Panc1 (cell line): ENCODE measurements at regions not wholly inside any gene's neighbourhood (a gene's known extent, or its start where the extent isn't known, plus 50 kb on each side); places are given as distances from the start of the nearest gene placed in this dataset.

Source experiments
- ATAC-seq: fragments of 200-7000 bp; cut with Tn5 transposase; 2 replicates; pipeline ENCODE4 v1.9.1; 2020; ENCODE audit warnings: mild to moderate bottlenecking, moderate library complexity
- BruUV-seq: library from RNA; stranded (reverse); fragments of 400-500 nt; replicated peaks from 2 replicates; lab custom pipeline; 2021; lab: Mats Ljungman, UMichigan
- CTCF ChIA-PET: fragments of 300-600 bp; sonication (Branson Sonifier 250); formaldehyde crosslinking; loops from one replicate; lab custom pipeline; 2022; ENCODE audit warnings: antibody characterized with exemption; lab: Charles Lee
- POLR2A ChIA-PET: fragments of 300-600 bp; sonication (Branson Sonifier 250); formaldehyde crosslinking; loops from one replicate; lab custom pipeline; 2022; ENCODE audit warnings: antibody characterized with exemption; lab: Charles Lee
- DNase-seq: peaks from one replicate; pipeline ENCODE4 v3.0.0-alpha.2; 2010; ENCODE audit warnings: low read depth, low spot score
- H3K27ac ChIP-seq: 2 replicates; pipeline ENCODE4 v1.5.1; 2011; ENCODE audit warnings: mild to moderate bottlenecking, low read length, inconsistent platforms
- H3K27me3 ChIP-seq: fragments of 200-500 bp; sonication (Bioruptor generic); 2 replicates; pipeline ENCODE4 v1.6.0; 2014; ENCODE audit warnings: low read length, inconsistent platforms; ENCODE audit not compliant: control insufficient read depth, insufficient read depth
- H3K36me3 ChIP-seq: fragments of 200-500 bp; sonication (Bioruptor generic); 2 replicates; pipeline ENCODE4 v1.5.1; 2014; ENCODE audit warnings: inconsistent platforms, mild to moderate bottlenecking, low read length, moderate library complexity; ENCODE audit not compliant: control insufficient read depth, insufficient read depth
- H3K4me1 ChIP-seq: 2 replicates; pipeline ENCODE4 v1.5.1; 2011; ENCODE audit warnings: inconsistent platforms, mild to moderate bottlenecking, low read length, moderate library complexity; ENCODE audit not compliant: control insufficient read depth, insufficient read depth
- H3K4me3 ChIP-seq, 2 experiments: 2 replicates each; pipeline ENCODE4 v1.5.1; 2011 to 2012; ENCODE audit warnings: low read depth in 2 of 2, low read length in 2 of 2, mild to moderate bottlenecking in 2 of 2, inconsistent platforms in 1 of 2, moderate library complexity in 1 of 2
- H3K9me3 ChIP-seq: fragments of 200-500 bp; sonication (Bioruptor generic); 2 replicates; pipeline ENCODE4 v1.5.1; 2014; ENCODE audit warnings: low read depth, mild to moderate bottlenecking, inconsistent platforms, low read length, moderate library complexity; ENCODE audit not compliant: control insufficient read depth, insufficient read depth
- CTCF ChIP-seq: fragments of 450-650 bp; IDR thresholded peaks from 2 replicates; pipeline ENCODE4 v1.5.1; 2017; ENCODE audit warnings: mild to moderate bottlenecking
- POLR2AphosphoS5 ChIP-seq: IDR thresholded peaks from 2 replicates; pipeline ENCODE4 v1.6.1; 2012; ENCODE audit warnings: mild to moderate bottlenecking, low read depth, low read length, moderate library complexity
- SIN3A ChIP-seq: IDR thresholded peaks from 2 replicates; pipeline ENCODE4 v1.6.1; 2012; ENCODE audit warnings: low read depth, mild to moderate bottlenecking, low read length, moderate library complexity, borderline replicate concordance; ENCODE audit not compliant: insufficient read depth
- TCF7L2 ChIP-seq: IDR thresholded peaks from 2 replicates; pipeline ENCODE4 v1.6.1; 2011; ENCODE audit warnings: mild to moderate bottlenecking, low read depth, low read length, inconsistent platforms
- in situ Hi-C: cut with HindIII; loops from 2 replicates; pipeline ENCODE4 v1.10.0; 2016; ENCODE audit warnings: low sequenced_read_pairs, low pct_unique_long_range_greater_than_20kb
- intact Hi-C: fragments of 100-400 bp; cut with micrococcal nuclease; formaldehyde crosslinking; loops from one replicate; pipeline ENCODE4 v1.10.0; 2022; ENCODE audit not compliant: unreplicated experiment
- TF ChIP-seq, protein P1 (sequence below), 2 experiments: IDR thresholded peaks; 2 replicates each; pipeline ENCODE4 v1.6.1; 2011 to 2012; ENCODE audit warnings: low read depth in 2 of 2, control low read depth in 1 of 2, low read length in 1 of 2, mild to moderate bottlenecking in 1 of 2, moderate library complexity in 1 of 2; ENCODE audit not compliant: insufficient read depth in 1 of 2

DNA sequence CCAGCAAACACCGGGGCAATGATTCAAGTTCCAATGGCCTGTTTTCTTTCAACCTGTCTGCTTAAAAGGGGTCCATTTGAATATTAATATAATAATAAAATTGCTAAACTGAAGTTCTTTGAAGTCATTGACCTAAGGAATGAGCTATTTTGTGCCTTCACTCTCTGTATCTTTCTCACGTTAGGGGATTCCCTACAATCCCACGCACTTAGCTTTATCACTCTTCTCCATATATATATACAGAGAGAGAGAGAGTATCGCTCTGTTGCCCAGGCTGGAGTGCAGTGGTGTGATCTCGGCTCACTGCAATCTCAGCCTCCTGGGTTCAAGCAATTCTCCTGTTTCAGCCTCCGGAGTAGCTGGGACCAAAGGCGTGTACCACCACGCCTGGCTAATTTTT lies 83.9 kb upstream of the NWD2 start:
- intact Hi-C loops: no loop called here
- Histone ChIP-seq H3K9me3 (no peaks in the 10 kb centered on the region), H3K27ac (no peak overlapping the region), H3K4me3 (no peak overlapping the region), H3K27me3 (no peaks in the 10 kb centered on the region), H3K4me1 (no peaks in the 10 kb centered on the region), H3K36me3 (no peaks in the 10 kb centered on the region)
- TF ChIP-seq, protein P1, sequence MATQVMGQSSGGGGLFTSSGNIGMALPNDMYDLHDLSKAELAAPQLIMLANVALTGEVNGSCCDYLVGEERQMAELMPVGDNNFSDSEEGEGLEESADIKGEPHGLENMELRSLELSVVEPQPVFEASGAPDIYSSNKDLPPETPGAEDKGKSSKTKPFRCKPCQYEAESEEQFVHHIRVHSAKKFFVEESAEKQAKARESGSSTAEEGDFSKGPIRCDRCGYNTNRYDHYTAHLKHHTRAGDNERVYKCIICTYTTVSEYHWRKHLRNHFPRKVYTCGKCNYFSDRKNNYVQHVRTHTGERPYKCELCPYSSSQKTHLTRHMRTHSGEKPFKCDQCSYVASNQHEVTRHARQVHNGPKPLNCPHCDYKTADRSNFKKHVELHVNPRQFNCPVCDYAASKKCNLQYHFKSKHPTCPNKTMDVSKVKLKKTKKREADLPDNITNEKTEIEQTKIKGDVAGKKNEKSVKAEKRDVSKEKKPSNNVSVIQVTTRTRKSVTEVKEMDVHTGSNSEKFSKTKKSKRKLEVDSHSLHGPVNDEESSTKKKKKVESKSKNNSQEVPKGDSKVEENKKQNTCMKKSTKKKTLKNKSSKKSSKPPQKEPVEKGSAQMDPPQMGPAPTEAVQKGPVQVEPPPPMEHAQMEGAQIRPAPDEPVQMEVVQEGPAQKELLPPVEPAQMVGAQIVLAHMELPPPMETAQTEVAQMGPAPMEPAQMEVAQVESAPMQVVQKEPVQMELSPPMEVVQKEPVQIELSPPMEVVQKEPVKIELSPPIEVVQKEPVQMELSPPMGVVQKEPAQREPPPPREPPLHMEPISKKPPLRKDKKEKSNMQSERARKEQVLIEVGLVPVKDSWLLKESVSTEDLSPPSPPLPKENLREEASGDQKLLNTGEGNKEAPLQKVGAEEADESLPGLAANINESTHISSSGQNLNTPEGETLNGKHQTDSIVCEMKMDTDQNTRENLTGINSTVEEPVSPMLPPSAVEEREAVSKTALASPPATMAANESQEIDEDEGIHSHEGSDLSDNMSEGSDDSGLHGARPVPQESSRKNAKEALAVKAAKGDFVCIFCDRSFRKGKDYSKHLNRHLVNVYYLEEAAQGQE (IDR thresholded peaks at IDR 0.05; ENCODE audit: insufficient read depth in 1 of 2, low read depth in 2 of 2, low read length in 1 of 2): no peak
- TF ChIP-seq SIN3A (no peak), CTCF (no peak), POLR2AphosphoS5 (no peak), TCF7L2 (no peak)
- BruUV-seq: no TSS peak
- ChIA-PET CTCF (no interaction called here), POLR2A (no interaction called here)
- DNase-seq: no peak
- ATAC-seq: no peak
- in situ Hi-C loops: no loop called here

GRCh38 chr4:37165844-37166243 lies 78.7 kb upstream of the NWD2 start:
- ATAC-seq (no peak), DNase-seq (no peak)
- in situ Hi-C loops: no loop called here
- TF ChIP-seq SIN3A (no peak), TCF7L2 (no peak)
- ChIA-PET POLR2A (no interaction called here), CTCF (no interaction called here)
- Histone ChIP-seq H3K36me3 (no peaks in the 10 kb centered on the region), H3K4me3 (no peak overlapping the region), H3K4me1 (no peaks in the 10 kb centered on the region), H3K9me3 (no peaks in the 10 kb centered on the region), H3K27me3 (no peaks in the 10 kb centered on the region), H3K27ac (no peak overlapping the region)
- no TSS peak for BruUV-seq
- intact Hi-C loops: no loop called here

- Histone ChIP-seq H3K4me1 (no peaks in the 10 kb centered on the region), H3K36me3 (no peaks in the 10 kb centered on the region), H3K4me3 (no peak overlapping the region), H3K27me3 (no peaks in the 10 kb centered on the region), H3K9me3 (no peaks in the 10 kb centered on the region), H3K27ac (no peak overlapping the region)
- no peak for DNase-seq
- in situ Hi-C loops: no loop called here
- POLR2A ChIA-PET: no interaction called here
- intact Hi-C loops: no loop called here
- ATAC-seq: no peak
- CTCF ChIA-PET: no interaction called here
- BruUV-seq: no TSS peak
- TF ChIP-seq POLR2AphosphoS5: no peak
- TF ChIP-seq TCF7L2: no peak
- TF ChIP-seq, protein P1 (IDR thresholded peaks at IDR 0.05; ENCODE audit: insufficient read depth in 1 of 2, low read depth in 2 of 2, low read length in 1 of 2): no peak
- TF ChIP-seq CTCF: no peak
- TF ChIP-seq SIN3A: no peak
Measured at GRCh38 chr4:37169956-37170355, 74.6 kb upstream of the NWD2 start.
